GM12864 (cell line): ENCODE measurements at regions not wholly inside any gene's neighbourhood (a gene's known extent, or its start where the extent isn't known, plus 50 kb on each side); places are given as distances from the start of the nearest gene placed in this dataset.

Experiments
- DNase-seq: peaks from one replicate; pipeline ENCODE4 v3.0.0-alpha.2; 2011; ENCODE audit warnings: low read depth
- H3K4me3 ChIP-seq: 2 replicates; pipeline ENCODE4 v1.5.1; 2011; ENCODE audit warnings: mild to moderate bottlenecking, low read depth, low read length, control low read depth
- CTCF ChIP-seq: IDR thresholded peaks from 2 replicates; pipeline ENCODE4 v1.5.1; 2011; ENCODE audit warnings: low read depth, mild to moderate bottlenecking, moderate library complexity, low read length, control low read depth, inconsistent platforms; ENCODE audit errors: missing control alignments

- no peak overlapping the region for H3K4me3 ChIP-seq
- TF ChIP-seq CTCF: no peak
- no peak for DNase-seq
Observed at GRCh38 chr5:155472780-155473179, 459.2 kb downstream of the KIF4B start.

GRCh38 chr5:155475318-155475717 is 461.8 kb downstream of the KIF4B start:
- no peak for TF ChIP-seq CTCF

GRCh38 chr5:155480731-155481131 is 467.2 kb downstream of the KIF4B start:
- no peak for DNase-seq
- no peak overlapping the region for H3K4me3 ChIP-seq
- no peak for TF ChIP-seq CTCF

More at GRCh38 chr5:155475318-155475717, 461.8 kb downstream of the KIF4B start:
- no peak for DNase-seq
- no peak overlapping the region for H3K4me3 ChIP-seq

GRCh38 chr5:155481182-155481581 is 467.6 kb downstream of the KIF4B start:
- H3K4me3 ChIP-seq: no peak overlapping the region
- no peak for TF ChIP-seq CTCF
- no peak for DNase-seq

- no peak for DNase-seq
- no peak overlapping the region for H3K4me3 ChIP-seq
- TF ChIP-seq CTCF: no peak
Observed at GRCh38 chr5:155482428-155482827, 468.9 kb downstream of the KIF4B start.

- TF ChIP-seq CTCF: no peak
- H3K4me3 ChIP-seq: no peak overlapping the region
- no peak for DNase-seq
Observed at GRCh38 chr5:155485386-155485785, 471.8 kb downstream of the KIF4B start.

- no peak for DNase-seq
- no peak overlapping the region for H3K4me3 ChIP-seq
- no peak for TF ChIP-seq CTCF
Observed at GRCh38 chr5:155489949-155490348, 476.4 kb downstream of the KIF4B start.
